GM18907 (cell line): ENCODE measurements at regions not wholly inside any gene's neighbourhood (a gene's known extent, or its start where the extent isn't known, plus 50 kb on each side); places are given as distances from the start of the nearest gene placed in this dataset.
"Not testable (repeated sequence)": the region's sequence is repeated elsewhere in the genome, so short reads cannot be mapped to it uniquely, and the experiment has no call there.

Experiments
- ATAC-seq: cut with Tn5 transposase; IDR thresholded peaks from one replicate; pipeline ENCODE4 v1.9.1; 2021; ENCODE audit warnings: mild to moderate bottlenecking, moderate library complexity; ENCODE audit not compliant: unreplicated experiment

GRCh38 chr11:19418221-19418620 is 177.5 kb upstream of the E2F8 start:
- no peak for ATAC-seq

DNA sequence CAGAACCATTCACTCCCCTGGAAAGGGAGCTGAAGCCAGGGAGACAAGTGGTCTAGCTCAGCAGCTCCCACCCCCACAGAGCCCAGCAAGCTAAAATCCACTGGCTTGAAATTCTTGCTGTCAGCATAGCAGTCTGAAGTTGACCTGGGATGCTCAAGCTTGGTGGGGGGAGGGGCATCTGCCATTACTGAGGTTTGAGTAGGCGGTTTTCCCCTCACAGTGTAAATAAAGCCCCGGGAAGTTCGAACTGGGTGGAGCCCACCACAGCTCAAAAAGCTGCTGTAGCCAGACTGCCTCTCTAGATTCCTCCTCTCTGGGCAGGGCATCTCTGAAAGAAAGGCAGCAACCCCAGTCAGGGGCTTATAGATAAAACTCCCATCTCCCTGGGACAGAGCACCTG is 171.3 kb upstream of the E2F8 start:
- ATAC-seq, result not testable (repeated sequence)

DNA sequence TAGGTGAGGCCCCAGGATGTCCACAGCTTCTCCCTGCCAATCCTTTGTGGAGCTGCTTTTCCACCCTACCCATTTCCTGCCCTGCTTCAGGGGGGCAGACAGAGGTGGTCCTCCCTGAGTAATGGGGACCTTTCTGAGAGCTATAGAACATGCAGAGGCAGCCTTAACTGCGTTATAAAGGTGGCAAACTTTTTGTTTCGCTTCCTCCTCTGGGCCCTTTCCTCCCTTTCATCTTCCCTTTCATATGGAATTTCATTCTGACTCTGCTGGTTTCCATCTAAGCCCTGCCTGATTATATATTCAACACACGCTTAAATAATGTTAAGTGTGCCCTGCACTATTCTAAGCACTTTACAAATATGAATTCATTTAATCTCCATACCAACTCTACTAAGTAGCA is 169.3 kb upstream of the E2F8 start:
- peak; percentile 54 for ATAC-seq

DNA sequence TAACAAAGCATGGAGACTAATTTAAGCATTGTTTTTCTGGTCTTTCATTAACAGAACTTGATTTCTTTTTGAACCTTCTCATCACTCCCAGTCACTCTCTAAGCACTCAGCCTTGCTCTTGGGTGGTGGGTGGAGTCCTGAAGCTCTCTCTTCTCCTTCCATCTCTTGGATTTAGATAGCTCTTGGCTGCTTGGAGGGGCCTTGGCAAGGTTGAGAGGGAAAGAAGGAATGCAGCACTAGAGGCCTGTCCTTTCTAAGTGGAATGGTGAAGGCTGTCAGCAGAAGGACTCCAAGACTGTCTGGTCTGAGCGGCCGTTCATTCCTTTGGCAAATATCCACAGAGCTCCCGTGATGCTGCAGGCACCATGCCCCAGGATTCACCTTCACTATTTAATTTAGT is 168.6 kb upstream of the E2F8 start:
- no peak for ATAC-seq

DNA sequence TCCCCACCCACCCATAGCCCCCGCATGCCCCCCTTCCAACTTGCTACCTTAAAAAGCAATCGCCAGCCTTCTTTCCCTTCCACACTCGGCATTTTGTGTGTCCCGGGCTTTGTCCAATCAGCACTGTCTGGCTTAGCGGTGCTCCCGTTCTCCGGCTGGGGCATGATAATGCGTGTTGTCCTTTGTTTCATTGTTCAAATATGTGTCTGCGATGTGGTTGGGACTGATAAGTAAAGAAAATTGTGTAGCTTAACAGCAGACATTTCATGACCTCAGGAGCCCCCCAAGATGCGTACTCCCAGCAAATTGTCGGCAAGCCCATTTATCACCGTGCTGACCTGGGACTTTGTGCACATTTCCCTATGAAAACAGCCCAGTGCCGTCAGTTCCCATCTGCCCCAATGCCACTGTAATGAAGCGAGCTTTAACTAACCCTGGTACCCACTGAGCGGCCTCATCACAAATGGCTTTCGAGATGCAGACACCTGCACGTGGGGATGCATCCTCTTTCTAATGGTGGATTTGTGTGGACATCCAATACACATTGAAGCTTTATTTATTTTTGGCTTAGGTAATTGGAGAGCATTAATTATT is 167.0 kb upstream of the E2F8 start:
- no peak for ATAC-seq

DNA sequence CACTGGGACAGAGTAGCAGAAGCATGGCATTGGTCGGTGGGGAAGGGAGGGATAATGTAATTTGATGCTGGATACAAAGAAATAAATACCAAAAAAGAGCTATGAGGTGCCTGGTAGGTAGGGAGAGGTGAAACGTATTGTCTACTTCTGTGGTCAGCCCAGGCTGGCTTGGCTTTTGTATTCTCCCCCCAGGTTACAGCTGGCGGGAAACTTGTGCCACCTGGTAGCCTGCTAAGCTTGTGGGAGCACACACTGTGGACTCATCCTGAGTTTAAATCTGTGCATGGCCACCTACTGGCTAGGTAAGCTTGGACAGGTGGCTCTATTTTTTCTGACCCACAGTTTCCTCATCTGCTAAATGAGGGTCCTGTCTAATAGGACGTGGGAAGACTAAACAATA is 165.2 kb upstream of the E2F8 start:
- no peak for ATAC-seq

DNA sequence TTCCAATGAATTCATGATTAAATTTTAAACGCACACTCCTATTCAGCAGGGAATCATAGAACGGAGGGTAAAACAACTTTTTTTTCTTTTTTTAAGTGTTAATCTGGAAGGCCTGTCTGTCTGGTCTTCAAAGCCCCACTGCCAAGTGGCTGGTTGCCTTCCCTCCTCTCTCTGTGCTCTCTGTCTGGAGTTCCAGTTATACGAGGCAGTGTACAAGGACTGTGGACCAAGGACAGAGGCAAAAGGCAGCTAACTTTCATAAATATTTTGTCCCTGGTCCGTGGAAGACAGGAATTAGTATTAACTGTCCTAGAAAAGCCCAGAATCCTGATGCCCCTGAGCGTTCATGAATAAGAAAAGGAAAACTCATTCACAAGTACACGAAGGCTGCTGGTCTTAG is 164.0 kb upstream of the E2F8 start:
- ATAC-seq, result no peak

DNA sequence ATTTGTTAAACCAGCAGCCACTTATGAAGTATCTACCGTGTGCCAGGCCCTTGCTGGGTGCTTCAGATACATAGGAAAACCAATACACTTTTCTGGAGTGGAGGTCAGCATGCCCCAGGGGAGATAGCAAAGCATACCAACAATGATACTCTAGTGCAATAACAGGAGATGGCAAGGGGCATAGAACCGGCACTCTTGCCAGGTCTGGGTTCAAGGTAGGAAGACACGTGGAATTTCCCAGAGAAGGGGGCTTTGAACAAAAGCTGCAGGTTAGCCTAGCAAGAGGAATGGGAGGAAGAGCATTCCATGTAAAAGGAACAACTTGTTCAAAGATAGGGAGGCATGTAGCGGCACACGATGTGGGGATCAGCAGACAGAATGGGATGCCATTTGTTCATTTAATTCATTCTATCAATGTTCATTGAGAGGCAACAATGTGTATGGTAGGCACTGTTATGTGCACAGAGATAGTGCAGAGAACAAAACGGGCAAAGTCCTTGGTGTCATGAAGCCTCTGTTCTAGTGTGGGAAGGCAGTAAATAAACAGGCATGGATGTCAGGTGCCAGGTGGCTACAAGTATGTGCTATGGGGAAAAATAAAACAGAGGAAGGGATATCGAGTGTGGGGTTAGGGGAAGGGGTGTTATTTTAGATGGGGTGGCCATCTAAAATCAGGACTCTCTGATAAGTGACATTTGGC is 162.6 kb upstream of the E2F8 start:
- ATAC-seq, result no peak

GRCh38 chr11:19400296-19400695 is 159.6 kb upstream of the E2F8 start:
- ATAC-seq, result no peak

GRCh38 chr11:19398772-19399527 is 158.2 kb upstream of the E2F8 start:
- no peak for ATAC-seq

DNA sequence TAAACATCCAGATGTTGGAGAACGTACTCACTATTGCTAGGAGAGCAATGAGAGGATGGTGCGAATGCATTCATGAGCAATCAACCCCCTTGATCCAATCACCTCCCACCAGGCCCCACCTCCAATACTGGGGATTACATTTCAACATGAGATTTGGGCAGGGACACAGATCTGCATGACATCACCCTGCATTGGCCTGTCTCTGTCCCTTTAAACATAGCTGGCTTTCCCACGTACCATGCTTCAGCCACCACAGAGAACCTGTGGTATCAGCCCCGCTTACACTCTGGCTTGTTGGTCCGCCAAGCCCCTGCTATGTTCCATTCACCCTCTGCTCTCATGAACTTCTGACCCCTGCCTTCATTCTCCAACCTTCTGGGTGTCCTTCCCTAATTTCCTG is 157.5 kb upstream of the E2F8 start:
- no peak for ATAC-seq

DNA sequence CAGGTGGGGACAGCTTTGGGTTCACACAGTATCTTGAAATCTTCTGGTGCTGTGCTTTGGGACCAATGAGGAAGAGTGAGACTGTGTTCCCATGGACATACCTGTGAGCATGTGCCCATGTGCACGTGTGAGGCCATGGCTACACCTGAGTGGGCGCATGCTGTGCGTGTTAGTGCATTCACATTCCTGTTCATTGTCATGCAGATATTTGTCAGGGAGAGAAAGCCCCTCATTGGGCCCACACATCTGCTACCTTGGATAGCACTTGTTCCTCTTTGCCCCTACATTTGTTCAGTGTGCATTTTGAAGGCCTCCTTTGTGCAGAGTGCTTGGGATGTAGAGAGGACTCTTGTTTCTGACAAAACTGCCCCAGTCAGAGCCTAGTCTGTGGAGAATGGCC is 154.3 kb upstream of the E2F8 start:
- no peak for ATAC-seq

- peak; percentile 86 for ATAC-seq
Measured at GRCh38 chr11:19394525-19395016, 153.8 kb upstream of the E2F8 start.

DNA sequence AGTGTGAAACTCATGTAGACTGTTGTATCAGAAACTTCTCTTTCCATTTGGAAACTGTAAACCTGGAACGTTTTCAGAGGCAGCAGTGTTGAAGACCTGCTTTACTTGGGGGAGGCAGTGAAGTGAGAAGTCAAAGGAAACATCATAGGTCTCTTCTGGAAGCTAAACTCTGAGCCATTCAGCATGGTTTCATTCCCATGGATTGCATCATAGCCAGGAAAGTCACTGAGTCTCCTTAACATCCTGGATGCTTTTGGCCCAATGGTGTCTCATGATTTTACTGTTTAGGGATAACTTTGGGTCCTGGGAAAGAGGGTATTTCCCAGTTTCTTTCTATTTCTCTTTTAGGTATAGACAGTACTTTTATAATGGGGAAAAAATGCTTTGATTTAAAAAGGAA is 153.2 kb upstream of the E2F8 start:
- no peak for ATAC-seq

DNA sequence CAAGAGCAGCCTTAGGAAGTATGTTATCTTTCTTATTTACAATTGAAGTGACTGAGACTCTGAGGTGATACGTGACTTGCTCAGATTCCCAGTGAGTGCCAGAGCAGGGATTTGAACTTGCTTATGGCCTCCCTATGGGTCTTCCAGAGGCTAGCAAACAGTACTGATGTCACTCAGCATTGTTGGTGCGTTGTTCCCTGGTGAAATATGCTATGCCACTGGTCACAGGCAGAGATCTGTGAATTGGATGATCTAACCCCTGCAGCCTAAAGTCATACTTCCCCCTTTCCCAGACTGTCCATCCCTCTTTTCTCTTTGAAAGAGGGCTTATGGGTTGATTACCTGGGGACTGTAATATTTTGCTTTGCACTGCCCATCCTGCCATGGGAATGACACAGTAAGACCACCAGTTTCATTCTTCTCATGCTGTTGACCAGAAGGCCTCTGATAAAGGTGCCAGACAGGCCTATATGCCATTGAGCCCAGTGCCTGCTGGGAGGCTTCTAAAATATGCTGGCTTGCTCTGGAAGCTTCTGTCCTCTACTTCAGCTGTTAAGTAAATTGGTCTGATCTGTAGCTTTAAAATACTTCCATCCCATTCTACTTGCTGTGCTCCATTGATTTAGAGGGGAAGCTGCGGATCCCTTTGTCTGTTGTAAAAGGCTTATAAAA is 152.2 kb upstream of the E2F8 start:
- no peak for ATAC-seq

DNA sequence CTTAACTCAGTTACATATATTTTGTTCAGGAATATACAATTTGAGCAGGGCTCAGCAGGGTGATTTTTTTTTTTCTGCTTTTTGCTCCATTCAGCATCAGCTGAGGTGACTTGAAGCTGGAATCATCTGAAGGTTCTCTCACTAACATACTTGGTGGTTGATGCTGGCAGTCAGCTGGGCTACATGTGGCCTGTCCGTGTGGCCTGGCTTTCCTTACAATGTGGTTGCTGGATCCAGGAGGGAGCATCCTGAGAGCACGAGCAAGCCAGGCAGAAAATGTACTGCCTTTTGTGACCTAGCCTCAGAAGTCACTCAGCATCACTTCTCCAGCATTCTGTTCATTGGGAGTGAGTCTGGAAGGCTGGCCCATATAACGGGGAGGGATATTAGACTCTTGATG is 151.6 kb upstream of the E2F8 start:
- ATAC-seq, result no peak

- ATAC-seq, result no peak
Measured at GRCh38 chr11:19391652-19392051, 150.9 kb upstream of the E2F8 start.

DNA sequence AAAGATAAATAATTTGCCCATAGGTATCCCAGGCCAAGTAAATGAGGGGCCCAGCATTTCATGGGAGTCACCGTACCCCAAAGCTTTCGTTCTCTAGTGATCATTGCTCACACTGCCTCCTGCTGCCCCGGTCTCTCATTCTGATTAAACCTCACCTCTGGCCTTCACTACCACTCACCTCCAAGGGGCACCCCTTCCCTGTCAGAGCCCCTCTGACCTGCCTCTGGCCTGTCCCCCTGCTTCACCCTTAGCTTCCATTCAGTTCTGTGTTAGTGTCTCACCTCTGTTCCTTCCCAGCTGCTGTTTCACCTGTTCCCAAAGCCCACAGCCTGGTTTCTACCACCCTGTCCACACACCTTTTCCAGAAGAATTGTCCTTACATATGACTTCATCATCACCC is 150.3 kb upstream of the E2F8 start:
- no peak for ATAC-seq

DNA sequence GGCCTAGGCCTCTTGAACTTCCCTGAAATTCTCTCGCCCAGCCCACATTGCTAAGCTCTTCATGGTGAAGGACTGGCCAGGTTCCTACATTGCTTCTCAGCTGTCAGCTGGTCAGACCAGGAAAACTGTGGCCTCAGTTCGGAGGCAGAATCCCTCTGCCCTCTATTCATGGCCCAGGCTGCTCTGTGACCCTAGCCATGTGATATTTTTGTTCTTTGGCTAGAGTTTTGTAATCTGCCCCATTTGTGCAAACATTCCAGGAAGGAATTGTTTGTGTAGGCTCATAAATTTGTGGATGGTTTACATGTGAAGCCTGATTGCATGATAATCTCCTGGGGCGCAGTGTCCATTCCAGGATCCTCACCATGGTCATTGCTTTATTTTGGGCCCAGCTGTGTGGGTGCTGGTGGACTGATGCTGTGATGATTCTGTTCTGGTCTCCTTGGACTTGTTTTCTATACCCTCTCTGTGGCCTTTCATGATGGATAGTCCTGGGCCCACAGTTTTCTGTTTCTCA is 149.1 kb upstream of the E2F8 start:
- ATAC-seq, result no peak

DNA sequence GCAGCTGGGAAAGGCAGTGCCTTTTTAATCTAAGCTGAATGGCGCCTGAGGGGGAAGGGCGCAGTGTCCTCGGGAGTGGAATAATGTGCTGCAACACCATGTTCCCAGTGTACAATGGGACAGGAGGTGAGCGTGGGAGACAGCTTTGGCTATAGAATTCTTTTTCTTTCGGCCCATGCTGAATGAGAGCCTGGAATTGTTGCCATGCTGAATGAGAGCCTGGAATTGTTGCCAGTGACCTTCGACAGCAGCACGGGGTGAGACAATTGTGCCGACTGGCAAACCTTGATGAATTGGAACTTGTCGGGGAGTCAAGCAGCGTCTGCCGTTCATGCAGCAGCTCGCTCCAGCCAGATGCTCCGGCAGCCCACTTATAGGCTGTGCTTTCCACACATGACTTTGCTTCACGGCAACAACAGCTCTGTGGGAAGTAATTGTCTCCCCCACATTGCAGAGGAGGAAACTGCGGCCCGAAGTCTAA is 141.4 kb upstream of the E2F8 start:
- ATAC-seq, result no peak

GRCh38 chr11:19380375-19380774 is 139.6 kb upstream of the E2F8 start:
- ATAC-seq, result no peak
